ENCODE measurements at regions not wholly inside any gene's neighbourhood (a gene's known extent, or its start where the extent isn't known, plus 50 kb on each side); places are given as distances from the start of the nearest gene placed in this dataset.

DNA sequence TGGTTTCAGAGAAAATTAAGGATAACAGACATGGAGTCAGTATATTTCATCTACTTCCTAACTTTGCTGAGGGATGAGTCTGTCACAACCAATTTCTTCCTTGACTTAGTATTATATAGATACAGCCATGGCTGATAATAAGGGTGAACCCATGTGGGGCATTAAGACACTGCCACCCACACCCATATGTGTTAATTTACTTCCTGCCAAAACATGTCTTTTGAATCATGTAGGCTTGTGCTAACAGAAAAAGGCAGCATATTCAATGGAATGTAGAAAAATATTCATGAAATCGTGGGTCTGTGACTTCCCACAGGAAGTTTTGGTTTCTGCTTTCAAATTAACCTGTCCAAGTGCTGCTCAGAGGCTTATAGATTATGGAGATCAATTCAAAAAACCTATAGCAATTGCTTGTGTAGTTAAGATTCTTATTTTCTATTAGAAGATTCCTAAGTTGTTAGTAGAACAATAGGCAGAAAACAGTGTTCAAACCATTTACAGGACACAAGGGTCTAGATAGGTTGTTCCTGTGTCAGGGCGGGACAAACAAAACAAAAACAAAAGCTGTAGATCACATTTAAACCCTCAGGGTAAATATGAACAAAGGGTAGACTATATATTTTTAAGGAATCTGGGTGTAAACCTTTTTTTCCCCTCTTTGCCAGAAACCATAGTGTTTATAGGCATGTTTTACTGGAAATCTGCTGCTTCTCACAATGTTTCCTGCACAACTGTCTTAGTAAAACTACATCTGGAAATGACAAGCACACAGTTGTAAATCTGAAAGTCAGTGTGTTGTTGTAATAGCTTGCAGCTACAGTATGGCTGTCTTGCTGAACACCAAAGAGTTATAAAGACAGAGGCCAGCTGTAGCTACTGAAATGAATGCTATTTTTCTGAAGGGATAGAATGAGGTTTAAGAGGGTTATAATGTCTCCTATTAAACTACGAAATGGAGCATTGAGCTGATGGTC lies 691.2 kb downstream of the EPHA4 start:
- in situ Hi-C loops (cut with MboI; ENCODE audit: low pct_ligation_motif_present in 1 of 4, low pct_unique_long_range_greater_than_20kb in 1 of 4, low sequenced_read_pairs in 3 of 4): no loop called here

DNA sequence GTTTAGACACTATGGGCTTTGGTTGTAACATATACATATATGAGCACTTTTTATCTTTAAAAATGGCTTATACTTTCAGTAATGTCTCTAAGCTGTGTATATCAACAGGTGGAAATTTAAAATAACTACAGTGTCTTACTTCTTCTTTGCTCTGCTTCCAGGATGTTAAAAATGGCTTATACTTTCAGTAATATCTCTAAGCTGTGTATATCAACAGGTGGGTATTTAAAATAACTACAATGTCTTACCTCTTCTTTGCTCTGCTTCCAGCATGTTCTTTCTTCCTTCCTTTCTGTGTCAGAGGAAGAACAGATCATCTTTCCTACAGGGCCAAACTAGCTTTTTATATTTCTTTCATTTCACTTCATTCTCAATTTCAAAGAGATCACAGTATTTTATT lies 689.6 kb downstream of the EPHA4 start:
- H3K4me3 ChIP-seq: no peak overlapping the region
- DNase-seq: no peak
- in situ Hi-C loops (cut with MboI; ENCODE audit: low pct_ligation_motif_present in 1 of 4, low pct_unique_long_range_greater_than_20kb in 1 of 4, low sequenced_read_pairs in 3 of 4): no loop called here
- no peaks in the 10 kb centered on the region for H3K4me1 ChIP-seq
- H3K27me3 ChIP-seq: no peaks in the 10 kb centered on the region
- TF ChIP-seq POLR2AphosphoS5 (IDR thresholded peaks at IDR 0.05) (no peak), POLR2A (IDR thresholded peaks at IDR 0.05) (no peak), EP300 (IDR thresholded peaks at IDR 0.05; ENCODE audit: low read depth) (no peak)
- TF ChIP-seq, protein P1, sequence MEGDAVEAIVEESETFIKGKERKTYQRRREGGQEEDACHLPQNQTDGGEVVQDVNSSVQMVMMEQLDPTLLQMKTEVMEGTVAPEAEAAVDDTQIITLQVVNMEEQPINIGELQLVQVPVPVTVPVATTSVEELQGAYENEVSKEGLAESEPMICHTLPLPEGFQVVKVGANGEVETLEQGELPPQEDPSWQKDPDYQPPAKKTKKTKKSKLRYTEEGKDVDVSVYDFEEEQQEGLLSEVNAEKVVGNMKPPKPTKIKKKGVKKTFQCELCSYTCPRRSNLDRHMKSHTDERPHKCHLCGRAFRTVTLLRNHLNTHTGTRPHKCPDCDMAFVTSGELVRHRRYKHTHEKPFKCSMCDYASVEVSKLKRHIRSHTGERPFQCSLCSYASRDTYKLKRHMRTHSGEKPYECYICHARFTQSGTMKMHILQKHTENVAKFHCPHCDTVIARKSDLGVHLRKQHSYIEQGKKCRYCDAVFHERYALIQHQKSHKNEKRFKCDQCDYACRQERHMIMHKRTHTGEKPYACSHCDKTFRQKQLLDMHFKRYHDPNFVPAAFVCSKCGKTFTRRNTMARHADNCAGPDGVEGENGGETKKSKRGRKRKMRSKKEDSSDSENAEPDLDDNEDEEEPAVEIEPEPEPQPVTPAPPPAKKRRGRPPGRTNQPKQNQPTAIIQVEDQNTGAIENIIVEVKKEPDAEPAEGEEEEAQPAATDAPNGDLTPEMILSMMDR (IDR thresholded peaks at IDR 0.05): no peak
- H3K9me3 ChIP-seq: no peaks in the 10 kb centered on the region
- H3K27ac ChIP-seq: no peak overlapping the region
- H3K36me3 ChIP-seq: no peaks in the 10 kb centered on the region
- intact Hi-C loops (cut with DNase I; ENCODE audit: low total_unique reads): no loop called here

More for the DNA sequence above, 691.2 kb downstream of the EPHA4 start:
- no peak for DNase-seq
- H3K36me3 ChIP-seq: no peaks in the 10 kb centered on the region
- WGBS, 2 donors (ENCODE audit: low coverage in 1 of 2): 57 to 88% methylated on average over 3 of the region's 3 CpGs
- no peaks in the 10 kb centered on the region for H3K9me3 ChIP-seq
- no peaks in the 10 kb centered on the region for H3K27me3 ChIP-seq
- intact Hi-C loops (cut with DNase I; ENCODE audit: low total_unique reads): no loop called here
- H3K27ac ChIP-seq: no peak overlapping the region
- no peak overlapping the region for H3K4me3 ChIP-seq
- no peaks in the 10 kb centered on the region for H3K4me1 ChIP-seq
- TF ChIP-seq, protein P1 (IDR thresholded peaks at IDR 0.05): no peak
- TF ChIP-seq POLR2AphosphoS5 (IDR thresholded peaks at IDR 0.05) (no peak), POLR2A (IDR thresholded peaks at IDR 0.05) (no peak), EP300 (IDR thresholded peaks at IDR 0.05; ENCODE audit: low read depth) (no peak)

DNA sequence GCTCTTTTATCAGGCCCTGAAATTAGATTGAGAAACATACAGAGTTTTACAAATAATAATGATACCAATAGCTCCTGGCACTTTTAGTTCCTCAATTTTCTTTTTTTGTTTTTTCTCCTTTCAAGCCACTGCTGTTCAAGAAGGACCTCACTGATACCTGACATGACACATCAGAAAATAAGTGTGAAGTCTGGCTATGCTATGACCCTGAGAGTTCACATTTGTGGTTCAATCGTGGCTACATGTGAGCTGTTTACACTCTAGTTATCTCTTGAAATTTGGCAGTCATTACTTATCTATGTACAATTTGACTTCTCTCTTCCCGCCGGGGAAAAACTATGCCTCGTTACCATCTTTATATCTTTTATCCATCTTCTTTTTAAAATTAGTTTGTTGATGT lies 686.5 kb downstream of the EPHA4 start:
- H3K36me3 ChIP-seq: no peaks in the 10 kb centered on the region
- WGBS, 2 donors (ENCODE audit: low coverage in 1 of 2): 64 to 69% methylated on average over 4 of the region's 4 CpGs
- in situ Hi-C loops (cut with MboI; ENCODE audit: low pct_ligation_motif_present in 1 of 4, low pct_unique_long_range_greater_than_20kb in 1 of 4, low sequenced_read_pairs in 3 of 4): no loop called here
- intact Hi-C loops (cut with DNase I; ENCODE audit: low total_unique reads): no loop called here
- no peak overlapping the region for H3K4me3 ChIP-seq
- H3K27me3 ChIP-seq: no peaks in the 10 kb centered on the region
- H3K27ac ChIP-seq: no peak overlapping the region
- no peaks in the 10 kb centered on the region for H3K4me1 ChIP-seq
- no peaks in the 10 kb centered on the region for H3K9me3 ChIP-seq
- DNase-seq: no peak
- TF ChIP-seq POLR2A (IDR thresholded peaks at IDR 0.05) (no peak), EP300 (IDR thresholded peaks at IDR 0.05; ENCODE audit: low read depth) (no peak), POLR2AphosphoS5 (IDR thresholded peaks at IDR 0.05) (no peak)
- TF ChIP-seq, protein P1 (IDR thresholded peaks at IDR 0.05): no peak

DNA sequence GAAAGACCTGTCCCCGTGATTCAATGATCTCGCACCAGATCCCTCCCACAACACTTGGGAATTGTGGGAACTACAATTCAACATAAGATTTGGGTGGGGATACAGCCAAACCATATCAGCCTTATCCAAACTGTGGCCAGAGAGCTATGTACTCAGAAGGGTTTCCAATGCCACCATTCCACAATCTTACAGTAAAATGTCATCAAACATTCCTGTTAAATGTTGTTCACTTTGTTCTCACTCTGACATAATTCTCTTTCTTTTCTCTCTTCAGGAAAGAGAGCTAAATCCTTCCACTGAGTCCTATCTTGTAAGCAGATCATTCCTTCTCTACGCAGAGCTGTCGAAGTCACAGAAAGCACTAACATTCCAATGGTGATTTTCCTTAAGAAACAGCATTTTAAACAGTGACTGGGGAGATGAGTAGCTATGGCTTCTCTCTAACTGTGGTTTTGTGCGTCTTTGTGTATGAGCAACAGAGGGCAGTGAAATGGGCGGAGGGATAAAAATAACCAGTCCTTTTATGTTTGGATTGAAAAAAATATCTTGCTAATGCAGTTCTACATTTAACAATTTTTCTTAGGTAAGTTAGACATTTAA lies 684.7 kb downstream of the EPHA4 start:
- intact Hi-C loops (cut with DNase I; ENCODE audit: low total_unique reads): no loop called here
- H3K4me1 ChIP-seq: no peaks in the 10 kb centered on the region
- DNase-seq: no peak
- H3K27me3 ChIP-seq: no peaks in the 10 kb centered on the region
- TF ChIP-seq EP300 (IDR thresholded peaks at IDR 0.05; ENCODE audit: low read depth): no peak
- TF ChIP-seq POLR2A (IDR thresholded peaks at IDR 0.05): no peak
- TF ChIP-seq POLR2AphosphoS5 (IDR thresholded peaks at IDR 0.05): no peak
- TF ChIP-seq, protein P1 (IDR thresholded peaks at IDR 0.05): no peak
- H3K4me3 ChIP-seq: no peak overlapping the region
- H3K9me3 ChIP-seq: no peaks in the 10 kb centered on the region
- no peaks in the 10 kb centered on the region for H3K36me3 ChIP-seq
- in situ Hi-C loops (cut with MboI; ENCODE audit: low pct_ligation_motif_present in 1 of 4, low pct_unique_long_range_greater_than_20kb in 1 of 4, low sequenced_read_pairs in 3 of 4): no loop called here
- H3K27ac ChIP-seq: no peak overlapping the region
- WGBS, 2 donors (ENCODE audit: low coverage in 1 of 2): 81 to 85% methylated on average over 5 to 6 of the region's 6 CpGs

All from transverse colon (tissue), 4 donors.